D721Med (cell line): ENCODE measurements at regions not wholly inside any gene's neighbourhood (a gene's known extent, or its start where the extent isn't known, plus 50 kb on each side); places are given as distances from the start of the nearest gene placed in this dataset.
"Not testable (repeated sequence)": the region's sequence is repeated elsewhere in the genome, so short reads cannot be mapped to it uniquely, and the experiment has no call there.

ENCODE experiments used
- DNase-seq: peaks from one replicate; pipeline ENCODE4 v3.0.0; 2011; ENCODE audit warnings: low spot score; ENCODE audit not compliant: insufficient read length
- FAIRE-seq: peaks from 2 replicates; lab custom pipeline; 2011; peaks lifted over from hg19 to GRCh38; lab: Jason Lieb, UNC
- CTCF ChIP-seq: IDR thresholded peaks from 2 replicates; pipeline ENCODE4 v1.5.1; 2012; ENCODE audit warnings: mild to moderate bottlenecking, control low read depth; ENCODE audit not compliant: insufficient read depth; ENCODE audit errors: missing control alignments

- no peak for FAIRE-seq
These were observed 376.5 kb upstream of the TPM1 start for GRCh38 chr15:62666046-62666445.

DNA sequence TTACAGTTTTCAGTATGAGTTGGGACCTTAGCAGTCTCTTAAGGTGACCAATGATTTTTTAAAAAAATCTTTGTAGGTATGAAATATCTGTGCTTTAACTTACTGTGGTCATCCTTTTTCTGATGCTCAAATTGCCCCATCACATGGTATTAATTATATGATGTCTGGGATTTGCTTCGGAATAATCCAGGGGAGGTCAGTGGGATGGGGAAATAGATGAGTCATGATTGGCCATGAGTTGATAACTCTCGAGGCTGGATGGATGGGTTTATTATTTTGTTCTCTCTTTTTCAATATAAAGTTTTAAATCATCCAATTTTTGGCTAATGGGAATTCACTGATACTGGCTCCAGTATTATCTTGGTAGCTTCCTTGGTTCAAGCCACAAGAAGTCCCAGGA lies 370.3 kb upstream of the TPM1 start:
- DNase-seq (no peak), FAIRE-seq (no peak)
- no peak for TF ChIP-seq CTCF

More at GRCh38 chr15:62666046-62666445, 376.5 kb upstream of the TPM1 start:
- no peak for DNase-seq
- TF ChIP-seq CTCF = no peak

DNA sequence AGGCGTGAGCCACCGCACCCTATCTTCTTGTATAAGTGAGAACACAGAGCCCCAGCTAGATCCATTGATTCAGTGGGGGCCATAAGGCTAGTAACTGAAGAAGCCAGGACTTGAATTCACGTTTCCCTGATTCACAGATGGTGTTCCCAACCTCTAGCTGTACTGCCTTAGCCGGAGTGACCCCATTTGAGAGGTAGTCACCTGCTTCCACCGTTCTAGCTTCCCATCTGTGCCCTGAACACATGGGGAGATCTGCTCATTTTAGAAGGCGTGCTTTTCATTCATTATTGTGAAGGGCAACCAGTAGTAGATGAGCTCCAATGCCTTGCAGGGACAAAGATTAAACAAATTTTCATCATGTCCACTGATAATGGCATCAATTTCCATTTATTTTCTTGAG lies 365.7 kb upstream of the TPM1 start:
- no peak for FAIRE-seq
- no peak for DNase-seq
- TF ChIP-seq CTCF = no peak

- FAIRE-seq = no peak
- TF ChIP-seq CTCF = no peak
These were observed 360.3 kb upstream of the TPM1 start for GRCh38 chr15:62681939-62682896.

DNA sequence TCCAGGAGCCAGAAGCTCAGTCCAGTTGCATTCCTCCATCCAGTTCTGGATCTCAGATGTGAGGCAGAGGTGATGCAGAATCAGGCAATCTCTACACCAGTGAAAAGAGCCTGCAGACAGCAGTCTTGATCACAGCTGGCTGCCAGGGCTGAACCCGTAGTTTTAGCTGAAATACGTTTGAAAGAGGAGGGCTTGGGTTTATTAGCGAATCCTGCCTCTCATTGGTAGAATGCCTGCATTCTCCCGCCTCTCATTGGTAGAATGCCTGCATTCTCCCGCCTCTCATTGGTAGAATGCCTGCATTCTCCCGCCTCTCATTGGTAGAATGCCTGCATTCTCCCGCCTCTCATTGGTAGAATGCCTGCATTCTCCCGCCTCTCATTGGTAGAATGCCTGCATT lies 359.4 kb upstream of the TPM1 start:
- DNase-seq, FAIRE-seq: not testable (repeated sequence)

More at GRCh38 chr15:62681939-62682896, 360.3 kb upstream of the TPM1 start:
- DNase-seq = no peak

GRCh38 chr15:62684123-62684808 lies 358.3 kb upstream of the TPM1 start:
- no peak for FAIRE-seq
- no peak for TF ChIP-seq CTCF
- DNase-seq = no peak

- FAIRE-seq = no peak
- no peak for DNase-seq
These were observed 351.5 kb upstream of the TPM1 start for GRCh38 chr15:62691008-62691407.

More at GRCh38 chr15:62691008-62691407, 351.5 kb upstream of the TPM1 start:
- no peak for TF ChIP-seq CTCF
